Activated CD8-positive, alpha-beta memory T cell treated with anti-CD3 and anti-CD28 coated beads, Interleukin-2, amount 50 U/mL, for 24 hours (primary cell): ENCODE measurements at regions not wholly inside any gene's neighbourhood (a gene's known extent, or its start where the extent isn't known, plus 50 kb on each side); places are given as distances from the start of the nearest gene placed in this dataset.

Source experiments
- DNase-seq: peaks from one replicate; pipeline ENCODE4 v3.0.0-alpha.2; 2020; ENCODE audit errors: extremely low read depth

GRCh38 chrX:39734174-39734776 is 363.5 kb downstream of the BCOR start:
- DNase-seq: no peak

GRCh38 chrX:39736216-39737211 is 361.2 kb downstream of the BCOR start:
- DNase-seq: no peak

- DNase-seq: no peak
Measured at GRCh38 chrX:39739585-39739984, 358.2 kb downstream of the BCOR start.

GRCh38 chrX:39740078-39740477 is 357.7 kb downstream of the BCOR start:
- no peak for DNase-seq

GRCh38 chrX:39741904-39742303 is 355.9 kb downstream of the BCOR start:
- DNase-seq: no peak

GRCh38 chrX:39745818-39746217 is 351.9 kb downstream of the BCOR start:
- no peak for DNase-seq

GRCh38 chrX:39749135-39749534 is 348.6 kb downstream of the BCOR start:
- no peak for DNase-seq

GRCh38 chrX:39749728-39750127 is 348.0 kb downstream of the BCOR start:
- DNase-seq: no peak

- no peak for DNase-seq
Measured at GRCh38 chrX:39750256-39750790, 347.4 kb downstream of the BCOR start.

GRCh38 chrX:39750848-39751247 is 346.9 kb downstream of the BCOR start:
- DNase-seq: no peak

GRCh38 chrX:39752815-39753214 is 344.9 kb downstream of the BCOR start:
- no peak for DNase-seq

GRCh38 chrX:39753293-39753996 is 344.3 kb downstream of the BCOR start:
- no peak for DNase-seq

- DNase-seq: no peak
Measured at GRCh38 chrX:39755143-39756032, 342.4 kb downstream of the BCOR start.

- DNase-seq: no peak
Measured at GRCh38 chrX:39756086-39756883, 341.5 kb downstream of the BCOR start.

- DNase-seq: no peak
Measured at GRCh38 chrX:39757971-39758370, 339.8 kb downstream of the BCOR start.

- DNase-seq: no peak
Measured at GRCh38 chrX:39758791-39759525, 338.8 kb downstream of the BCOR start.

- no peak for DNase-seq
Measured at GRCh38 chrX:39759526-39760224, 338.1 kb downstream of the BCOR start.

GRCh38 chrX:39760930-39761329 is 336.8 kb downstream of the BCOR start:
- DNase-seq: no peak

- no peak for DNase-seq
Measured at GRCh38 chrX:39762266-39762841, 335.4 kb downstream of the BCOR start.
